Bronchial epithelial cell (primary cell): ENCODE measurements at regions not wholly inside any gene's neighbourhood (a gene's known extent, or its start where the extent isn't known, plus 50 kb on each side); places are given as distances from the start of the nearest gene placed in this dataset.

Experiments used
- DNase-seq: peaks from one replicate; pipeline ENCODE4 v3.0.0-alpha.2; 2010; ENCODE audit warnings: low read depth
- FAIRE-seq: peaks from 2 replicates; lab custom pipeline; 2011; peaks lifted over from hg19 to GRCh38; lab: Jason Lieb, UNC
- H3K27me3 ChIP-seq: 2 replicates; pipeline ENCODE4 v1.5.1; 2011; ENCODE audit warnings: low read length; ENCODE audit not compliant: control insufficient read depth, insufficient read depth
- H3K36me3 ChIP-seq: 2 replicates; pipeline ENCODE4 v1.5.1; 2011; ENCODE audit warnings: low read length; ENCODE audit not compliant: control insufficient read depth, insufficient read depth
- H3K4me3 ChIP-seq: 2 replicates; pipeline ENCODE4 v1.5.1; 2011; ENCODE audit warnings: mild to moderate bottlenecking, low read depth, low read length, control low read depth
- TF ChIP-seq, protein P1 (sequence below): IDR thresholded peaks from 2 replicates; pipeline ENCODE4 v1.5.1; 2011; ENCODE audit warnings: mild to moderate bottlenecking, moderate library complexity, low read length, control low read depth, inconsistent platforms; ENCODE audit not compliant: insufficient read depth, severe bottlenecking

DNA sequence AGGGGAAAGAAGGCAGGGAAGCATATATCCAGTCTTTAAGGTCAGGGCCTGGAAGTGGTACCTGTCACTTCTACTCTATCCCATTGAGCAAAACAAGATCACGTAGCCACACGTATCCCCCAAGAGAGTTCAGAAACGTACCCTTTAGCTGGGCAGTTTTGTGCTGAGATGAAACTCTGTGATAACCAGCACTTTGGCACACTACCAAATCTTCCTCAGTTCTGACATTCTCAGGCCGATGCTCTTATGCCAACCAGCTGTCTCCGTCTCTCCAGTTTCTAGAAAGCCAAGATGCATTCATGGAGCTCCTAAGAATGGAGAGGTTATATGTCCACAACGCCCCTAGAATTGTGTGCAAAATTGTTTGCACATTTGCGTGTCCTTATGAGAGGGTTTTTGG, 176.6 kb upstream of the MSX2 start:
- no peak for DNase-seq
- no peak for FAIRE-seq

GRCh38 chr5:174549254-174549653, 175.1 kb upstream of the MSX2 start:
- TF ChIP-seq, protein P1, sequence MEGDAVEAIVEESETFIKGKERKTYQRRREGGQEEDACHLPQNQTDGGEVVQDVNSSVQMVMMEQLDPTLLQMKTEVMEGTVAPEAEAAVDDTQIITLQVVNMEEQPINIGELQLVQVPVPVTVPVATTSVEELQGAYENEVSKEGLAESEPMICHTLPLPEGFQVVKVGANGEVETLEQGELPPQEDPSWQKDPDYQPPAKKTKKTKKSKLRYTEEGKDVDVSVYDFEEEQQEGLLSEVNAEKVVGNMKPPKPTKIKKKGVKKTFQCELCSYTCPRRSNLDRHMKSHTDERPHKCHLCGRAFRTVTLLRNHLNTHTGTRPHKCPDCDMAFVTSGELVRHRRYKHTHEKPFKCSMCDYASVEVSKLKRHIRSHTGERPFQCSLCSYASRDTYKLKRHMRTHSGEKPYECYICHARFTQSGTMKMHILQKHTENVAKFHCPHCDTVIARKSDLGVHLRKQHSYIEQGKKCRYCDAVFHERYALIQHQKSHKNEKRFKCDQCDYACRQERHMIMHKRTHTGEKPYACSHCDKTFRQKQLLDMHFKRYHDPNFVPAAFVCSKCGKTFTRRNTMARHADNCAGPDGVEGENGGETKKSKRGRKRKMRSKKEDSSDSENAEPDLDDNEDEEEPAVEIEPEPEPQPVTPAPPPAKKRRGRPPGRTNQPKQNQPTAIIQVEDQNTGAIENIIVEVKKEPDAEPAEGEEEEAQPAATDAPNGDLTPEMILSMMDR, result no peak
- FAIRE-seq (no peak), DNase-seq (no peak)
- H3K27me3 ChIP-seq, result no peaks in the 10 kb centered on the region
- no peaks in the 10 kb centered on the region for H3K36me3 ChIP-seq
- H3K4me3 ChIP-seq, result no peak overlapping the region

More for the DNA sequence above, 176.6 kb upstream of the MSX2 start:
- H3K4me3 ChIP-seq, result no peak overlapping the region
- H3K36me3 ChIP-seq, result no peaks in the 10 kb centered on the region
- no peaks in the 10 kb centered on the region for H3K27me3 ChIP-seq
- TF ChIP-seq, protein P1, result no peak

GRCh38 chr5:174550026-174550425, 174.4 kb upstream of the MSX2 start:
- Histone ChIP-seq H3K4me3 (no peak overlapping the region), H3K27me3 (no peaks in the 10 kb centered on the region), H3K36me3 (no peaks in the 10 kb centered on the region)
- DNase-seq, result no peak
- TF ChIP-seq, protein P1, result no peak
- no peak for FAIRE-seq

- DNase-seq (no peak), FAIRE-seq (no peak)
- TF ChIP-seq, protein P1, result no peak
Observed at GRCh38 chr5:174552428-174552827, 172.0 kb upstream of the MSX2 start.

GRCh38 chr5:174553556-174553955, 170.8 kb upstream of the MSX2 start:
- Histone ChIP-seq H3K36me3 (no peaks in the 10 kb centered on the region), H3K4me3 (no peak overlapping the region), H3K27me3 (no peaks in the 10 kb centered on the region)
- FAIRE-seq, result no peak
- DNase-seq, result no peak
- TF ChIP-seq, protein P1, result no peak

More at GRCh38 chr5:174552428-174552827, 172.0 kb upstream of the MSX2 start:
- Histone ChIP-seq H3K36me3 (no peaks in the 10 kb centered on the region), H3K27me3 (no peaks in the 10 kb centered on the region), H3K4me3 (no peak overlapping the region)

DNA sequence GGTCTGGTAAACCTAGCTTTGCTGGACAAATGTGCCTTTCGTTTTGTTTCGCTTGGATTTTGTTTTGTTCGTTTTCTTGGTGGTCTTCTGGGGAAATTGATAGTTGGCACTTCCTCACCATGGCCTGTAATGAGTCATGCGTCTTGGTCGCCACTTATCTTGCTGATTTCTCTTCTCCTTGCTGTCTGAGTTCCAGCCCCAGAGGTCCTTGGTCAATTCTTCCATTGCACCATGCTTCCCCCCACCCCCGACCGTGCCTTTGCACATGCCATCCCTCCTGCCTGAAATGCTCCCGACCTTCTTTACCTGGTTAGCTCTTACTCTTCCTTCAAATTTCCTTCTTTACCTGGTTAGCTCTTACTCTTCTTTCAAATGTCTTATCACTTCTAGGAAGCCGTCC, 168.7 kb upstream of the MSX2 start:
- H3K36me3 ChIP-seq, result no peaks in the 10 kb centered on the region
- H3K27me3 ChIP-seq, result no peaks in the 10 kb centered on the region
- TF ChIP-seq, protein P1, result no peak
- no peak for DNase-seq
- H3K4me3 ChIP-seq, result no peak overlapping the region
- no peak for FAIRE-seq
